Lower leg skin (tissue), 3 donors: ENCODE measurements at regions not wholly inside any gene's neighbourhood (a gene's known extent, or its start where the extent isn't known, plus 50 kb on each side); places are given as distances from the start of the nearest gene placed in this dataset.

ENCODE experiments used
- POLR2A ChIP-seq, 2 donors: fragments of 450-650 bp; IDR thresholded peaks; one replicate each; pipeline ENCODE4 v1.6.1; 2016 to 2017; ENCODE audit warnings: antibody characterized with exemption in 2 of 2, mild to moderate bottlenecking in 1 of 2, moderate library complexity in 1 of 2
- TF ChIP-seq, protein P1 (sequence below), 3 donors: fragments of 450-650 bp; IDR thresholded peaks; one replicate each; pipeline ENCODE4 v1.5.1; 2016; ENCODE audit warnings: antibody characterized with exemption in 3 of 3, mild to moderate bottlenecking in 3 of 3, moderate library complexity in 2 of 3

DNA sequence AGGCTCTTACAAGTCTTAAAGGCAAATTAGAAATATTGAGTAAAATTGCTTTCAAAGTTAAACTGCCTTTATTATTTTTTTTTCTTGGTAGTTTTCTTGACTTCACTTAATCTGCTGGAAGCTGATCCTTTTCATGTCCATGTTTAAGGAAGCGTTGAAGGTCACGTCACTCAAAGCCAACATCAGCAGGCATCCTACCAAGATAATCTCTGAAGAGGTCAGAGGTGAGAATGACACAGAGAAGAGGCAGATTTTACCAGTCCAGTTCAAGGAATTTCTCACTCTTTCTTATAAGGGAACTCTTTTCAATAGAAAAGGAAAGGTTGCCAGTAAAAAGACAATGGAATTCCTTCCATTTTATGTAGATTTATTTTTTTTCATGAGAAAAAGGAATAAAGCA, 259.8 kb downstream of the ANXA1 start:
- TF ChIP-seq, protein P1, sequence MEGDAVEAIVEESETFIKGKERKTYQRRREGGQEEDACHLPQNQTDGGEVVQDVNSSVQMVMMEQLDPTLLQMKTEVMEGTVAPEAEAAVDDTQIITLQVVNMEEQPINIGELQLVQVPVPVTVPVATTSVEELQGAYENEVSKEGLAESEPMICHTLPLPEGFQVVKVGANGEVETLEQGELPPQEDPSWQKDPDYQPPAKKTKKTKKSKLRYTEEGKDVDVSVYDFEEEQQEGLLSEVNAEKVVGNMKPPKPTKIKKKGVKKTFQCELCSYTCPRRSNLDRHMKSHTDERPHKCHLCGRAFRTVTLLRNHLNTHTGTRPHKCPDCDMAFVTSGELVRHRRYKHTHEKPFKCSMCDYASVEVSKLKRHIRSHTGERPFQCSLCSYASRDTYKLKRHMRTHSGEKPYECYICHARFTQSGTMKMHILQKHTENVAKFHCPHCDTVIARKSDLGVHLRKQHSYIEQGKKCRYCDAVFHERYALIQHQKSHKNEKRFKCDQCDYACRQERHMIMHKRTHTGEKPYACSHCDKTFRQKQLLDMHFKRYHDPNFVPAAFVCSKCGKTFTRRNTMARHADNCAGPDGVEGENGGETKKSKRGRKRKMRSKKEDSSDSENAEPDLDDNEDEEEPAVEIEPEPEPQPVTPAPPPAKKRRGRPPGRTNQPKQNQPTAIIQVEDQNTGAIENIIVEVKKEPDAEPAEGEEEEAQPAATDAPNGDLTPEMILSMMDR (IDR thresholded peaks at IDR 0.05) = no peak
- TF ChIP-seq POLR2A (IDR thresholded peaks at IDR 0.05) = no peak
